ENCODE measurements at regions not wholly inside any gene's neighbourhood (a gene's known extent, or its start where the extent isn't known, plus 50 kb on each side); places are given as distances from the start of the nearest gene placed in this dataset.
"Not testable (repeated sequence)": the region's sequence is repeated elsewhere in the genome, so short reads cannot be mapped to it uniquely, and the experiment has no call there.

GRCh38 chr6:27827477-27827876, 84.7 kb downstream of the OR2B2 start:
- not testable (repeated sequence) for TF ChIP-seq CTCF, RFX5 (IDR thresholded peaks at IDR 0.05)
